GM23338 (cell line): ENCODE measurements at regions not wholly inside any gene's neighbourhood (a gene's known extent, or its start where the extent isn't known, plus 50 kb on each side); places are given as distances from the start of the nearest gene placed in this dataset.
A peak's percentile ranks its signal among the peaks of the same experiment; 100 is the strongest.

Experiments
- ATAC-seq: fragments of 200-7000 bp; cut with Tn5 transposase; 3 replicates; pipeline ENCODE4 v1.9.1; 2020
- DNase-seq: peaks from one replicate; pipeline ENCODE4 v3.0.0-alpha.2; 2015; ENCODE audit warnings: low spot score
- H2AFZ ChIP-seq: fragments of 200-600 bp; sonication (generic); 2 replicates; pipeline ENCODE4 v1.8.0; 2016; ENCODE audit warnings: antibody characterized with exemption, mild to moderate bottlenecking, moderate library complexity
- H3F3A ChIP-seq: fragments of 200-600 bp; sonication (generic); replicated peaks from 2 replicates; pipeline ENCODE4 v1.8.0; 2017; ENCODE audit warnings: antibody characterized with exemption, mixed run types, low read depth
- H3K27ac ChIP-seq: fragments of 200-600 bp; sonication (generic); 2 replicates; pipeline ENCODE4 v1.6.1; 2016; ENCODE audit warnings: low read depth
- H3K27me3 ChIP-seq: fragments of 200-600 bp; sonication (generic); 2 replicates; pipeline ENCODE4 v1.8.0; 2016; ENCODE audit warnings: mild to moderate bottlenecking, mixed run types, moderate library complexity; ENCODE audit not compliant: insufficient read depth
- H3K36me3 ChIP-seq: fragments of 200-600 bp; sonication (generic); 2 replicates; pipeline ENCODE4 v1.8.0; 2016; ENCODE audit warnings: mild to moderate bottlenecking; ENCODE audit not compliant: insufficient read depth
- H3K4me1 ChIP-seq: fragments of 200-600 bp; sonication (generic); 2 replicates; pipeline ENCODE4 v1.8.0; 2016; ENCODE audit warnings: mild to moderate bottlenecking, moderate library complexity; ENCODE audit not compliant: insufficient read depth
- H3K4me2 ChIP-seq: fragments of 200-600 bp; sonication (generic); 2 replicates; pipeline ENCODE4 v1.7.1; 2017; ENCODE audit warnings: mixed run types
- H3K4me3 ChIP-seq: fragments of 200-600 bp; sonication (generic); 2 replicates; pipeline ENCODE4 v1.6.1; 2016; ENCODE audit warnings: mixed run types
- H3K79me2 ChIP-seq: fragments of 200-600 bp; sonication (generic); replicated peaks from 2 replicates; pipeline ENCODE4 v1.8.0; 2017; ENCODE audit warnings: mild to moderate bottlenecking; ENCODE audit not compliant: insufficient read depth
- H3K9me2 ChIP-seq: fragments of 200-600 bp; sonication (generic); 2 replicates; pipeline ENCODE4 v1.8.0; 2017; ENCODE audit not compliant: insufficient read depth
- H4K20me1 ChIP-seq: fragments of 200-600 bp; sonication (generic); replicated peaks from 2 replicates; pipeline ENCODE4 v1.8.0; 2017; ENCODE audit warnings: mild to moderate bottlenecking; ENCODE audit not compliant: insufficient read depth
- H3K27ac Mint-ChIP-seq: 2 replicates; pipeline ENCODE4 v1.8.0; 2020; ENCODE audit warnings: inconsistent platforms, mild to moderate bottlenecking, moderate library complexity, mixed read lengths
- H3K27me3 Mint-ChIP-seq: 3 replicates; pipeline ENCODE4 v1.8.0; 2022; ENCODE audit warnings: low read depth, mild to moderate bottlenecking, moderate library complexity, mixed read lengths, inconsistent platforms; ENCODE audit not compliant: insufficient read depth, poor library complexity
- H3K36me3 Mint-ChIP-seq: 3 replicates; pipeline ENCODE4 v1.8.0; 2021; ENCODE audit warnings: low read depth, mild to moderate bottlenecking, inconsistent platforms, moderate library complexity, mixed read lengths
- H3K4me1 Mint-ChIP-seq: 3 replicates; pipeline ENCODE4 v1.8.0; 2020; ENCODE audit warnings: mild to moderate bottlenecking, inconsistent platforms, mixed read lengths
- H3K4me3 Mint-ChIP-seq: 3 replicates; pipeline ENCODE4 v1.8.0; 2021; ENCODE audit warnings: moderate library complexity, mild to moderate bottlenecking, inconsistent platforms, mixed read lengths
- H3K9me3 Mint-ChIP-seq: 3 replicates; pipeline ENCODE4 v1.8.0; 2020; ENCODE audit warnings: moderate library complexity, mild to moderate bottlenecking, inconsistent platforms, mixed read lengths
- EZH2 ChIP-seq: fragments of 200-600 bp; sonication (generic); IDR thresholded peaks from one replicate; pipeline ENCODE4 v1.8.0; 2017; ENCODE audit warnings: antibody characterized with exemption, mild to moderate bottlenecking, low read depth; ENCODE audit not compliant: unreplicated experiment
- EZH2phosphoT487 ChIP-seq: fragments of 200-600 bp; sonication (generic); IDR thresholded peaks from one replicate; pipeline ENCODE4 v1.8.1; 2018; ENCODE audit warnings: antibody characterized with exemption; ENCODE audit not compliant: unreplicated experiment
- JUNB ChIP-seq: IDR thresholded peaks from one replicate; pipeline ENCODE4 v1.6.1; 2016; ENCODE audit warnings: antibody characterized with exemption; ENCODE audit not compliant: unreplicated experiment
- NANOG ChIP-seq: IDR thresholded peaks from 2 replicates; pipeline ENCODE4 v1.6.1; 2016; ENCODE audit warnings: antibody characterized with exemption, borderline replicate concordance
- STAT1 ChIP-seq: IDR thresholded peaks from one replicate; pipeline ENCODE4 v1.6.1; 2016; ENCODE audit warnings: antibody characterized with exemption; ENCODE audit not compliant: unreplicated experiment
- ZNF114 ChIP-seq: fragments of 250-450 bp; sonication (Bioruptor Pico); IDR thresholded peaks from 2 replicates; pipeline ENCODE4 v1.5.0; 2020; ENCODE audit warnings: mild to moderate bottlenecking, moderate library complexity
- ZNF331 ChIP-seq: fragments of 250-450 bp; sonication (Bioruptor Pico); IDR thresholded peaks from 2 replicates; pipeline ENCODE4 v1.5.0; 2020; ENCODE audit warnings: low read depth, mild to moderate bottlenecking, moderate library complexity
- TF ChIP-seq, protein P1 (sequence below), 2 experiments: fragments of 200-600 bp in 1 of 2; sonication (generic) in 1 of 2; conservative IDR thresholded peaks; 2 replicates each; pipeline versions ENCODE4 v1.5.1 to v1.6.1; 2016 to 2017; ENCODE audit warnings: antibody characterized with exemption in 2 of 2, low read depth in 2 of 2, mild to moderate bottlenecking in 2 of 2, moderate library complexity in 1 of 2
- TF ChIP-seq, protein P2 (sequence below): IDR thresholded peaks from one replicate; pipeline ENCODE4 v1.6.1; 2018; ENCODE audit warnings: antibody characterized with exemption; ENCODE audit not compliant: unreplicated experiment
- TF ChIP-seq, protein P3 (sequence below): IDR thresholded peaks from 2 replicates; pipeline ENCODE4 v1.6.1; 2016; ENCODE audit warnings: antibody characterized with exemption

DNA sequence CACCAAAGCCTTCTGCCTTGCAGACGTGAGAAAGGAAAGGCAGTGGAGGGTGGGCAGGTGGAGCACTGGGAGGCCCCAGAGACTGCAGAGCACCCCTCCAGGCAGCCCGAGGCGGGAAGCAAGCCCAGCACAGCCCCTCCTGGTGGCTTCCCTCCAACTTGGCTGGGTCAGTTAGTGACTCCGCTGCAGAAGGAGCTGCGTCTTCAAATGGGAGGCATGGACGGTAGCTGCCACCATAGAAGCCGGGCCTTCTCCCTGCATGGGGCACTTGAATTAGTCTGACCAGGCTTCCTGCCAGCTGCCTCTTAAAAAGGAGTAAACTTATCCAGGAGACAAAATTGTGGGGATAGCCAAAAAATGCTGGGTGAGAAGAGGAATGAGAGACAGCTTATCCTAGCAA, 88.0 kb upstream of the RPS6KA2 start:
- H3K4me1 ChIP-seq, result no peaks in the 10 kb centered on the region
- no peak overlapping the region for H3K4me3 ChIP-seq
- no peaks in the 10 kb centered on the region for H3K9me2 ChIP-seq
- H3K4me2 ChIP-seq, result no peak overlapping the region
- no peak overlapping the region for H3K4me3 Mint-ChIP-seq
- H2AFZ ChIP-seq, result no peak overlapping the region
- ATAC-seq (peak; percentile 87), DNase-seq (peak; percentile 35)
- no peak for TF ChIP-seq ZNF114 (CRISPR knock-in tag)
- TF ChIP-seq, protein P1, sequence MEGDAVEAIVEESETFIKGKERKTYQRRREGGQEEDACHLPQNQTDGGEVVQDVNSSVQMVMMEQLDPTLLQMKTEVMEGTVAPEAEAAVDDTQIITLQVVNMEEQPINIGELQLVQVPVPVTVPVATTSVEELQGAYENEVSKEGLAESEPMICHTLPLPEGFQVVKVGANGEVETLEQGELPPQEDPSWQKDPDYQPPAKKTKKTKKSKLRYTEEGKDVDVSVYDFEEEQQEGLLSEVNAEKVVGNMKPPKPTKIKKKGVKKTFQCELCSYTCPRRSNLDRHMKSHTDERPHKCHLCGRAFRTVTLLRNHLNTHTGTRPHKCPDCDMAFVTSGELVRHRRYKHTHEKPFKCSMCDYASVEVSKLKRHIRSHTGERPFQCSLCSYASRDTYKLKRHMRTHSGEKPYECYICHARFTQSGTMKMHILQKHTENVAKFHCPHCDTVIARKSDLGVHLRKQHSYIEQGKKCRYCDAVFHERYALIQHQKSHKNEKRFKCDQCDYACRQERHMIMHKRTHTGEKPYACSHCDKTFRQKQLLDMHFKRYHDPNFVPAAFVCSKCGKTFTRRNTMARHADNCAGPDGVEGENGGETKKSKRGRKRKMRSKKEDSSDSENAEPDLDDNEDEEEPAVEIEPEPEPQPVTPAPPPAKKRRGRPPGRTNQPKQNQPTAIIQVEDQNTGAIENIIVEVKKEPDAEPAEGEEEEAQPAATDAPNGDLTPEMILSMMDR (conservative IDR thresholded peaks at IDR 0.05; ENCODE audit: low read depth in 2 of 2), result peak; percentile 13 to 47; a peak in 2 of 4 replicates
- TF ChIP-seq NANOG, result no peak
- H3K4me1 Mint-ChIP-seq, result peaks cover 12% of the 10 kb centered on the region
- H3K36me3 ChIP-seq, result no peaks in the 10 kb centered on the region; the same call in 1 of the 2 replicates
- H3F3A ChIP-seq, result no peaks in the 10 kb centered on the region
- H3K9me3 Mint-ChIP-seq, result peaks cover 4% of the 10 kb centered on the region
- no peaks in the 10 kb centered on the region for H3K27me3 ChIP-seq
- H3K27ac ChIP-seq, result no peak overlapping the region
- peaks cover 4% of the 10 kb centered on the region for H3K27me3 Mint-ChIP-seq
- 0 out of 2 replicates have a peak, but pooled peaks cover 1% of the 10 kb centered on the region for H4K20me1 ChIP-seq
- H3K27ac Mint-ChIP-seq, result no peak overlapping the region
- peaks cover 3% of the 10 kb centered on the region; the same call in 1 of the 3 replicates for H3K36me3 Mint-ChIP-seq
- no peaks in the 10 kb centered on the region for H3K79me2 ChIP-seq

DNA sequence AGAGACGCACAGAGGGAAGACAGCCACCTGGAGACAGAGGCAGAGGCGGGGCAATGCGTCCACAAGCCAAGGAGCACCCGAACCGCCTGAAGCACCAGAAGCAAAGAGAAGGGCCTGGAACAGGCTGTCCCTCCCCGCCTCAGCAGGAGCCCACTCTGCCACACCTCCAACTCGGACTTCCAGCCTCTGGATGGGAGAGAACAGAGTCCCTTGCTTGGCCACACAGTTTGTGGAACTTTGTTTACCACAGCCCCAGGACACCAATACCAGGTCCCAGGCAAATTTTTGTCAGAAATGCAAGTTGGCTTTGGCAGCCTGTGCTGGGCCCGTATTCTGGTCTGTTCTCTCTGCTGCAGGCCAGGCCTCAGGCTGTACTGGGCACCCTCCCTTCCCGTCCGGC, 87.5 kb upstream of the RPS6KA2 start:
- Histone ChIP-seq H3K27ac (no peak overlapping the region), H2AFZ (no peak overlapping the region), H3K4me2 (no peak overlapping the region), H3F3A (no peaks in the 10 kb centered on the region), H3K36me3 (no peaks in the 10 kb centered on the region; the same call in 1 of the 2 replicates), H3K27me3 (no peaks in the 10 kb centered on the region), H3K4me3 (no peak overlapping the region), H3K79me2 (no peaks in the 10 kb centered on the region), H3K9me2 (no peaks in the 10 kb centered on the region), H4K20me1 (no peaks in the 10 kb centered on the region), H3K4me1 (no peaks in the 10 kb centered on the region)
- TF ChIP-seq NANOG, result no peak
- TF ChIP-seq, protein P1 (conservative IDR thresholded peaks at IDR 0.05; ENCODE audit: low read depth in 2 of 2), result no peak
- no peak overlapping the region for H3K27ac Mint-ChIP-seq
- H3K4me3 Mint-ChIP-seq, result no peak overlapping the region
- peaks cover 4% of the 10 kb centered on the region for H3K9me3 Mint-ChIP-seq
- peaks cover 3% of the 10 kb centered on the region; the same call in 1 of the 3 replicates for H3K36me3 Mint-ChIP-seq
- peaks cover 12% of the 10 kb centered on the region for H3K4me1 Mint-ChIP-seq
- H3K27me3 Mint-ChIP-seq, result peaks cover 4% of the 10 kb centered on the region
- no peak for DNase-seq
- ATAC-seq, result peak; percentile 19

DNA sequence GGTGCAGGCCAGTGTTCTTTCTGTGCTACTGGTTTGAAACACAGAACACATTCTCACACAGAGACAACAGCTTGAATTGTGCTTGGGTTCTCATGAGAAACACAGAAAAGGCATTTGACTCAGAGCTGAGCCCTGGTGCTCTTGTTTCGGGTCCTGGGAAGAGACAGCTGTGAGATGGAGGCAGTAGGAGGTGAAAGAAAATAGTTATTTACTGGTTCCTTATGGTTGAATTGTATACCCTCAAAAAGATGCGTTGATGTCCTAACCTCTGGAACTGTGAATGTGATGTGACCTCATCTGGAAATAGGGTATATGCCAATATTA, 87.1 kb upstream of the RPS6KA2 start:
- Histone ChIP-seq H3K36me3 (no peaks in the 10 kb centered on the region; the same call in 1 of the 2 replicates), H3K4me1 (no peaks in the 10 kb centered on the region), H3K27ac (no peak overlapping the region), H3K4me3 (no peak overlapping the region), H3K79me2 (no peaks in the 10 kb centered on the region), H3K27me3 (no peaks in the 10 kb centered on the region), H4K20me1 (no peaks in the 10 kb centered on the region), H3K4me2 (no peak overlapping the region), H2AFZ (no peak overlapping the region), H3F3A (no peaks in the 10 kb centered on the region), H3K9me2 (no peaks in the 10 kb centered on the region)
- peaks cover 12% of the 10 kb centered on the region for H3K4me1 Mint-ChIP-seq
- no peak overlapping the region for H3K4me3 Mint-ChIP-seq
- peaks cover 3% of the 10 kb centered on the region; the same call in 1 of the 3 replicates for H3K36me3 Mint-ChIP-seq
- no peak overlapping the region for H3K27ac Mint-ChIP-seq
- ATAC-seq, result no peak
- H3K27me3 Mint-ChIP-seq, result peaks cover 4% of the 10 kb centered on the region
- no peak for DNase-seq
- peaks cover 4% of the 10 kb centered on the region for H3K9me3 Mint-ChIP-seq
- TF ChIP-seq, protein P2, sequence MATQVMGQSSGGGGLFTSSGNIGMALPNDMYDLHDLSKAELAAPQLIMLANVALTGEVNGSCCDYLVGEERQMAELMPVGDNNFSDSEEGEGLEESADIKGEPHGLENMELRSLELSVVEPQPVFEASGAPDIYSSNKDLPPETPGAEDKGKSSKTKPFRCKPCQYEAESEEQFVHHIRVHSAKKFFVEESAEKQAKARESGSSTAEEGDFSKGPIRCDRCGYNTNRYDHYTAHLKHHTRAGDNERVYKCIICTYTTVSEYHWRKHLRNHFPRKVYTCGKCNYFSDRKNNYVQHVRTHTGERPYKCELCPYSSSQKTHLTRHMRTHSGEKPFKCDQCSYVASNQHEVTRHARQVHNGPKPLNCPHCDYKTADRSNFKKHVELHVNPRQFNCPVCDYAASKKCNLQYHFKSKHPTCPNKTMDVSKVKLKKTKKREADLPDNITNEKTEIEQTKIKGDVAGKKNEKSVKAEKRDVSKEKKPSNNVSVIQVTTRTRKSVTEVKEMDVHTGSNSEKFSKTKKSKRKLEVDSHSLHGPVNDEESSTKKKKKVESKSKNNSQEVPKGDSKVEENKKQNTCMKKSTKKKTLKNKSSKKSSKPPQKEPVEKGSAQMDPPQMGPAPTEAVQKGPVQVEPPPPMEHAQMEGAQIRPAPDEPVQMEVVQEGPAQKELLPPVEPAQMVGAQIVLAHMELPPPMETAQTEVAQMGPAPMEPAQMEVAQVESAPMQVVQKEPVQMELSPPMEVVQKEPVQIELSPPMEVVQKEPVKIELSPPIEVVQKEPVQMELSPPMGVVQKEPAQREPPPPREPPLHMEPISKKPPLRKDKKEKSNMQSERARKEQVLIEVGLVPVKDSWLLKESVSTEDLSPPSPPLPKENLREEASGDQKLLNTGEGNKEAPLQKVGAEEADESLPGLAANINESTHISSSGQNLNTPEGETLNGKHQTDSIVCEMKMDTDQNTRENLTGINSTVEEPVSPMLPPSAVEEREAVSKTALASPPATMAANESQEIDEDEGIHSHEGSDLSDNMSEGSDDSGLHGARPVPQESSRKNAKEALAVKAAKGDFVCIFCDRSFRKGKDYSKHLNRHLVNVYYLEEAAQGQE, result no peak
- no peak for TF ChIP-seq EZH2
- TF ChIP-seq JUNB, result no peak
- no peak for TF ChIP-seq ZNF331 (CRISPR knock-in tag)
- TF ChIP-seq EZH2phosphoT487, result no peak
- TF ChIP-seq, protein P3, sequence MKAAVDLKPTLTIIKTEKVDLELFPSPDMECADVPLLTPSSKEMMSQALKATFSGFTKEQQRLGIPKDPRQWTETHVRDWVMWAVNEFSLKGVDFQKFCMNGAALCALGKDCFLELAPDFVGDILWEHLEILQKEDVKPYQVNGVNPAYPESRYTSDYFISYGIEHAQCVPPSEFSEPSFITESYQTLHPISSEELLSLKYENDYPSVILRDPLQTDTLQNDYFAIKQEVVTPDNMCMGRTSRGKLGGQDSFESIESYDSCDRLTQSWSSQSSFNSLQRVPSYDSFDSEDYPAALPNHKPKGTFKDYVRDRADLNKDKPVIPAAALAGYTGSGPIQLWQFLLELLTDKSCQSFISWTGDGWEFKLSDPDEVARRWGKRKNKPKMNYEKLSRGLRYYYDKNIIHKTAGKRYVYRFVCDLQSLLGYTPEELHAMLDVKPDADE, result no peak
- TF ChIP-seq STAT1, result no peak
- TF ChIP-seq ZNF114 (CRISPR knock-in tag), result no peak
